ENCODE measurements at regions not wholly inside any gene's neighbourhood (a gene's known extent, or its start where the extent isn't known, plus 50 kb on each side); places are given as distances from the start of the nearest gene placed in this dataset.
"Not testable (repeated sequence)": the region's sequence is repeated elsewhere in the genome, so short reads cannot be mapped to it uniquely, and the experiment has no call there.

DNA sequence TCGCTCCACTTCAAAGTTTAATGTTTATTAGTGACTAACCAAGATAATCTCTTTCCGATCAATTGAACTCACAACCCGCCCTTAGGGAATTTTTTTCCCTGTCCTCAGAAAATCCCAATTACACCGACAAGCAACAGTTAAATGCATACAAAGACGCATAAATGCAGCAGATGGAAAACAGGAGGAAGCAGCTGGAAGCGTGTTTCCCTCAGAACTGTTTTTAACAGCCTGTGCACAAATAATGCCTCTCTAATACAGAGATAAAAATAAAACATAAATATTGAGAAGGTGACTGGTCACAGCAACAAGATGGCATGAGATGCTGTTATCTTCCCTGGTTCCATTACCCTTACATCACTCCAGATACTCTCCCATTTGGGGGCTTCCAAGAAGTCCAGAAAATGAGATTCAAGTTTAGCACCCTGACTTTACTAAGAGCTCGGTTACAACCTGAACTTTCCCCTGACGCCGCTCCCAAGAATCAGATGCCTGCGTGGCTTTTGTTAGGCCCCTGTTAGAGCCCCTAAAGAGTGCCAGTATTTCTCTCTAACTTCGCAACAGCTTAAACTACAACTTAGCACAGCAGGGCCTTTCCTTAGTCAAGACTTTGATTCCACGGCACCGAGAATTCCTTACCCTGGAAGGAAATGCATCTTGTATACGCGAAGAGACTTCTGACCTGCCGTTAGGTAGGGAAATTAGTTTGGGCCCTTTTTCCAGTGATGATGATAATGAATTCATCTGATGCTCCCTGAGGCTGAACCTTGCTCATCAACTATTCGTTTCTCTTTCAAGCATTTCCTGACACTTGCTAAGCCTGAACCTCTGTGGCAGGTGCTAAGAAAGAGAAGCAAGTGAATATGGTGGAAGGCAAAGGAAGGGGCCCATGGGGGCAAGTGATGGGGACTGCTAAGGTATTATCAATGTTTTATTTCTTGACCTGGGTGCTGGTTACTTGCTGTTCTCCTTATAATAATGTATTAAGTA is 137.7 kb upstream of the SMYD2 start:
- DNase-seq = no peak

DNA sequence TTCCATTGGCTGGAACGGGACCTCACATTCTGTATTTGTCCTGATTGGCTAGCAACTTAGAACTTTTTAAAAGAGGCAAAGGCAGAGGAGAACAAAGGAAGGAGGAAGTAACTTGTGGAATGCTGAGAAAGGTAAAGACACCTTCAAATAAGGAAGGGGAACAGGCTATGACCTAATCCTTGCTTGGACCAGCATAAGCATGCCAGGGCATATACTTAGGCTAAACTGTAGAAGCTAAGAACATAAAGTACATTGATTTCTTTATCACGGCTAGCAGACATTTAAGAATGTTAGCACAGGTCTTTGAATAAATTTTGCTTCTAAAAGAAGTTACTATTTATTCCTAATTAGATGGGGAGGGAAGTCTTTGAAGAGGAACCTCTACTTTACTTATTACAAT is 136.4 kb upstream of the SMYD2 start:
- DNase-seq = not testable (repeated sequence)

DNA sequence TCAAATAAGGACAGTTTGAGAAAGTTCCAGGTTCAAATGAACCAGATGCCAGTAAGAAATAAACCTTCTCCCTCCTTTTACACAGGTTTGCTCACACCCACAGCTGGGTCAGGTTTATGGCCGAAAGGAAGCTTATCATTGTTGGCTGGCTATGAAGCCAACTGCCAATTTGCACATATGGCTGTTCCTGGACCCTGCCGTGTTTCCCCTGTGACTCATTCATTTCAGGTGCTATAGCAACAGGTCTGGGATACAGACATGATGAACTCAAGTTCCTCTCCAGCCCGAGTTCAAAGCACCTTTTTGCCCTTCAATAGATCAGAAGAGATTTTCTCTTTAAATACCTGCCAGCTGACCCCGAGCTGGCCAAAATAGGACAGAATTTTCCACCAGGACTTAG is 134.4 kb upstream of the SMYD2 start:
- DNase-seq = peak; percentile 7

DNA sequence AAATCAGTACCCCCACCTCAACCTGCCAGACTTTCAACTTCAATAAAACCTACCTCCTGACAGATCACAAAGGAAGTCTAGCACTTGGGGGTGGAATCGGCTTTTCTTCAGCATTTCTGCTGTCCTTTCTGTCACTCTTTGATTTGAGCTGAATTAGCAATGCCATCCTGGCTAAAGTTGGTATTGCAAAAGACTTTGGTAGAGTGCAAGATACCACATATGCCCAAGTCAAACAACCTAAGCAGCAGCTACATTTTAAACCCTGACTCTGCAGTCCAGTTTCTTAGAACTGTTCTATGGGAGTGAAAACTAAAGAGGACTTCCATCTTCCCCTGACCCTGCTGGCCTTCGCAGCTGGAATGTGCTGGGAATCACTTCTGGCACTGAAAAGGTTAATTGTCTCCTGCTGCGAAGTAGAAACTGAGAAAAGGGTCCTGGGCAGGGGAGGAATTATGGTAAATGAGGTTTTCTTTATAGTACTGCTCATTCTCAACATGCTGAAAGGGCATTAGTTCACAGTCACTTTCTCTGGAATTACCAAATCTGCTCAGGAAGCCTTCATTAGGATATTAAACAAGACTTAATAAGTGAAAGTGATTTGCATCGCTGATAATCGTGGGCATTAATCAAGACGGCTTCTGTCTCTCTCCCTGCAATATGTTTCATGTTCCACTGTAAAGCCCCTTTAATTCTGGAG is 126.2 kb upstream of the SMYD2 start:
- no peak for DNase-seq

DNA sequence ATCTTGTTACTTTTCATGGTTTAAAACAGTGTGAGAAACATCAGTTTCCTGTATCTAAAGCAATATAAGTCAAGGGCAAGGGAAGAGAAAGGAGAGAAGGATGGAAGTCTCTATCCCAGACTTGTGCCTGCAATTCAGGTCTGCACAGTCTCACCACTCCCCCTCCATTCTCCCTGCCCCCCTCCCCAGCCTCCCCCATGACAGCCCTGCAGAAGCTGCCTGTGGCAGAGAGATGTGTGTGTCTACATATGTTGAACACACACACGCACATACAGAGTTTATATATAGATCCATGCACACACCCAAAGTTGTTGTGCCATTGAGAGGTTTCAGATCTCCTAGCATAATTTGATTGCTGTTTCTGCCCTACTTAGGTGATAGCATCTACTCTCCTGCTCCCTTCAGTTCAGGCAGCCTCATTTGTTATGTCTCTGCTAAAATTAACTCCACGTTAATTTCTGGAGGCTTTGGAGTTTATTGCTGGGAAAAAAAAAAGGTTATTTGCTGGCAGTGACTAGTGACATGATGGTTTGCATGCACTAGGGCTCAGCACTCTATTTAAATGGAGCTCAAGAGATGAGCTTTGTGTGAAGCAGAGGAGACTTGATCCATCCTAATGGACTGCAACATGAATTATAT is 124.9 kb upstream of the SMYD2 start:
- no peak for DNase-seq

DNA sequence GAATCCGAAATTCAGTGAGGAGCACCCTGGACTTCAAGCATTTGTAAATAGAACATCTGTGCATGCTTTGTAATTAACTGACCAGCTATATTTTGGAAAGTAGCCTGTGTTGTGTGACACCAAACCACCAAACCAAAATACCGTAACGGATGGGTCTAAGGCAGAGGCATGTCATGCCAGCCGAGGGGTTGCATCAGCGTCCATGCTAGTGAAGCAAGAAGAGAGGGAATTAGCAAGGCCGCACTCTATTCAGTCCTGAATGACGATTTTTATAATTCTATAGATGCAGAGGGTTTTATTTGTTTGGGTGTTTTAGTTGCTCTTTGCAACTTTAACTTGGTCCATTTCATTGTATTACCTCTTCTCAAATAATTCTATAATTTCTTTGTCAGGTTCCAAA is 116.8 kb upstream of the SMYD2 start:
- no peak for DNase-seq

DNA sequence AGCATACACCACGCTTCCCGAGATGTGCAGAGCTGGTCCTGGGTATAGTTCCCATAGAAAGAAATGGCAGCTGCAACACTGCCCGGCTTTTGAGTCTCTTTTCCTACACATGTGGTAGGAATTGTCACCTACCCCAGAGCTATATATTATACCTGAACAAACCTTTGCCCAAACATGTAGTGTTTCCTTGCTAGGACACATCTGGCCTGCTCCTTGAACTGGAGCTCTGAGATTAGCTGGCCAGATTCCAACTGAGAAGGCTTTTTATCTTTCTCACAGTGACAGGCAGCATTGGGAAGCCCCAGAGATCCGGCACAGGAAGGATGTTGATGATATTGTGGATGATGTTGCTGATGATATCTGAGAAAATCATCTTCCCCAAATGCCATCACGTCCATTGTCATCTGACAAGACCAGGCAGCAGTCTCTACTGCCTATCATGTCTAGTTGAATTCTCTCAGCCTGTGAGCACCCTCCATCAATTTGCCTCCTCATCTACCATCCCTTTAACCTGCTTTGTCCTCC is 115.0 kb upstream of the SMYD2 start:
- no peak for DNase-seq

DNA sequence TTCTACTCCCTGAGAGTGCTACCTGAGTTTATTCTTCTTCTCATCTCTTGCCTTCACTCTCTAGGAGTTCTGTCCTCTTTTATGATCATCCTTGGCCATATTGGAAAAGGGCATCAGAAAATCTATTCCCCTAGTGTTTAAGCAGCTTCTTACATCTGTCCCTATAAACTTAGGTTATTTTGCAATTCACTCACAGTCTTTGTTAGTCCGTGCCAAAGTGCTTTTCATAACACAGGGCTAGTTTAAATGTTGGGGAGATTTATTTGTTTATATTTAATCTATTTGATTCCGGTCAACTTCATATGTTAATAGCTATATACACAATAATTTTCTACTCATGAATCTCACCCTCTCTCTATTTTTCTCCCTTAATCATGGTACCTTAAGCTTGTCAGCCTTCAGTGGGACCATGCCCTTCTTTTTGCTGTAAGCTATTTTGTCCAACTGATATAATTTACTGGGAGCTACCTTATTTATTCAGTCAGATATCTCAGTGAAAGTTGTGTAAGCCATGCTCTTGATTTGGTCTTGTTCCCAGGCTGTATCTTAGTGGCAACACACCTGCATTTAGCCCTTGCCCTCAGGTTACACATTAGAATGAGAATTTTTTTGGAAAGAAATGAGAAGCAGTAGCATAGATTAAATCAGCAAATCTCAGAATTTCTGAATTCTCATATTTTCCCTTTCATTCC is 106.3 kb upstream of the SMYD2 start:
- no peak for DNase-seq

DNA sequence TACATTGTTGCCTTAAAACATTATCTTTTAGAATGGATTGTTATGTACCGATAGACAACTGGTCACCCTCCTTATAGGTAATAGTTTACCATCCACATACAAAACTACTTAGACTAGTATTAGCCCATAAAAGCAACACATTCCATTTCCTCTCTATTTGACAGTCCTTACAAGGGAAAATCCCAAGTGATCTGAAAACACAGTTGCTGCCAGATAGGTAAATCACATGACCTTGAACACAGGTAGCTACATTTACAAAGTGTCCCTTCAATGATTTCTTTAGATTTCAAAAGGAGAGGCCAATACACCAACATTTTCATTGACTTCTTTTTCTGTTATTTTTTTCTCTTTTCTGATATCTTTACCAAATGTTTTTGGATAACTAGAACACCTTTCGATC is 102.9 kb upstream of the SMYD2 start:
- no peak for DNase-seq

DNA sequence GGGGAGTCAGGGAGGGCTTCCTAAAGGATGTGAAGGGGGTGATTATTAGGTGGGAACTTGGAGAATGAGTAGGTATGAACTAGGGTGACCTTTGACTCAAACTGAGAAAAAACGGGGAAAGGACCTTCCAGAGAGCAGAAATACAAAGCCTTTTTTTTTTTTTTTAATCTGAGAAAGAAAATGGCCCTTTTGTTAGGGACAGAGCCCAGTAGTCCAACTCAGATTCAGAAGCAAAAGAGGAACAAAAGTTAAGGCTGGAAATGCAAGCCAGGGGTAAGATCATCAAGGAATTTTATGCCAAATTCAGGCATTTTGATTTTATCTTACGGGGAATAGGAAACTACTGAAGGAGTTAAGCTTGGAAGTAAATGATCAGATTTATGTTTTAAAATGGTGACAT is 96.0 kb upstream of the SMYD2 start:
- DNase-seq = no peak

DNA sequence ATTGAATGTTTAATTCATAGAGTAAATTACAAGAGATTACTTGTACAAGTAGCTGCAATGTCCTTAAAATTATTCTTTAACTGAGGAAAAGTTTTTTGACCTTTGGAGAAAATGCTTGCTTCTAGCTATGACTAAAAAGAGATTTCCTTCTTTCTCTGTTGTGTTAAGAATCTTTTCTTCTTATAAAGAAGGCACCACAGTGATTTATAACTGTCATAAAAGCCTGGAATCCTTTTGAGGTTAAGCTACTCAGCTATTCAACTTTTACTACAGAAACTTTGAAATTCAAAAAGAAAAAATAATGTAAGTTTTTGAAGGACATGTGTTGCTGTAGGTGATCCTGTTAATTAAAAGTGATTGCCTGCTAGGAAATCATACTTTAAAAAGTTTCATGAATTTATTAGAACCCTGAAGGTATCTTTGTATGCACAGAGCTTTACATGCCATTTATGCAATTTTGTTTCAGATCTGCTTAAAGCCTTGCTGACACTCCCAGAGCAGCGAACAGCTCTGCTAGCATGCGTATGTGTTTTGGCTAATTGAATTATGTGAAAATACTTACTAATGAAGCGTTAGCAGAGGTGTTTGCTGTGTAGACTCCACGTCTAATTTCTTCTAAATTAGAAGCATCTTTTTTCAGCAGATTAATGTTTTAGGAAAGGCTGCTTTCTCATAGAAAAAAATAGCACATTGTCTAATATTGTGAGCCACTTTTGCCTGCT is 94.7 kb upstream of the SMYD2 start:
- DNase-seq = no peak

DNA sequence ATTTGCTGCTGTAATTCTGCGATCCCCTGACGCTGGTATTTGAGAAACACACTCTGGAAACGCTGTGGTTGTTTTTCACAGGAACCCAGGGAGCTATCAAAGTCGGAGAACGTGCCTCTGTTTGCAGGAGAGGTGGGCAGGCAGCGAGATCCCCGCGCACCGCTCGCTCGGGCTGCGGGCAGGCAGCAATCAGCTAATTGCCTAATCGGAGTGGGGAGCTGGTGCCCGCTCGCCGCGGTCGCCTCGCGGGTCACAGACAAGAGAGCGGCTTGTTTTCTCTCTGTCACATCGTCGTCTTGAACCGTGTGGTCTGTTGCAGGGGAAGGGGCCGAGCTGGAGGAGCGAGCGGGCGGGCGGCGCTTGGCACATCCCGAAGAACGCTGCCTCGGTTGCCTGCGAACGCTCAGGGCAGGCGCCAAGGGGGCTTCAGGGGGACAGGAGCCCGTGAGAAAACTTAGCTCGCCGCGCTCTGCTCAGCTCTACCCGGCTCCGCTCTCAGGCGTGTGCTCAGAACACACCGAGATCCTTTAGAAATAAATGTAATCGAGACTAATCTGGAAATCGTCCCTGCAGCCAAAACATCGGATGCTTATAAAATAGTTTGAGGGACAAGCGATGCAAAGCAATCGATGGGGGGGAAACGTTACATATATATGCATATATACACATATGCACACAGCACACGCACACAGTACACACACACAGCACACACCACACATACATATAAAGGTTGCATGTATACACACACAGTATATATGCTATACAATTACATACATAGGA is 93.6 kb upstream of the SMYD2 start:
- DNase-seq = no peak

DNA sequence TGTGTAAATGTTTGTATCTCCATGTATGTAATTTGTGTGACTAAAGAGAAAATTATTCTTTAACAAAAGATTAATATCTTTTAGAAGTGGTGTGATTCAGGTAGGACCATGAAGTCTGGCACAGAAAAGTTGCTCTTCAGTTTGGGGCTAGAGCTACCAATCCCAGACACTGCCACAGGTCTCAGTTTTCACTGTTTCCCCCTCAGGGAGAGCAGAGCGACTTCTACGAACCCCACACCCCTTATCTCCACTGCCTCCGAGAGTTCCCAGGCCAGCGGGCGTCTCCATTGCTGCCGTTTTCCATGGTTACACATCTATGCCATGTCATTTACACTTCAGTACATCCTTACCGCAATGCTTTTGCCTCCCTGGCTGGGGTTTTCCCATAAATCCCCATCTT is 93.0 kb upstream of the SMYD2 start:
- no peak for DNase-seq

DNA sequence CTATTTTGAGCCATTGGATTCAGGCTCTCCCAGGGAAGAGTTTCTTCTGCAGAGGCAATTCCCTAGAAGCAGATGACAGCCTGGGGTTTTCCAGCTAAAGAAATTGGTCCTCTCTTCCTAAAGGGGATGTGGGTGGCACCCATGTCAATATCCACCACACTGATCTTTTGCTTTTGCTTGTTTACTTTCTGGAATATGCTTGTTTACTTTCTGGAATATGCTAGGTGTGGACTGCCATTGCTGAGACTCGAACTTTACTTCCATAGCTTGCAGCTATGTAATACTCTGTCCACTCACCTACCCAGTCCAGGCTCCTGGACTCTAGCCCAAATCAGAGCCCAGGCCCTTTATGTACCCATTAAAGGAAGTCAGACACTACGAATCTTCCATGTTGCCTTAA is 92.1 kb upstream of the SMYD2 start:
- no peak for DNase-seq

DNA sequence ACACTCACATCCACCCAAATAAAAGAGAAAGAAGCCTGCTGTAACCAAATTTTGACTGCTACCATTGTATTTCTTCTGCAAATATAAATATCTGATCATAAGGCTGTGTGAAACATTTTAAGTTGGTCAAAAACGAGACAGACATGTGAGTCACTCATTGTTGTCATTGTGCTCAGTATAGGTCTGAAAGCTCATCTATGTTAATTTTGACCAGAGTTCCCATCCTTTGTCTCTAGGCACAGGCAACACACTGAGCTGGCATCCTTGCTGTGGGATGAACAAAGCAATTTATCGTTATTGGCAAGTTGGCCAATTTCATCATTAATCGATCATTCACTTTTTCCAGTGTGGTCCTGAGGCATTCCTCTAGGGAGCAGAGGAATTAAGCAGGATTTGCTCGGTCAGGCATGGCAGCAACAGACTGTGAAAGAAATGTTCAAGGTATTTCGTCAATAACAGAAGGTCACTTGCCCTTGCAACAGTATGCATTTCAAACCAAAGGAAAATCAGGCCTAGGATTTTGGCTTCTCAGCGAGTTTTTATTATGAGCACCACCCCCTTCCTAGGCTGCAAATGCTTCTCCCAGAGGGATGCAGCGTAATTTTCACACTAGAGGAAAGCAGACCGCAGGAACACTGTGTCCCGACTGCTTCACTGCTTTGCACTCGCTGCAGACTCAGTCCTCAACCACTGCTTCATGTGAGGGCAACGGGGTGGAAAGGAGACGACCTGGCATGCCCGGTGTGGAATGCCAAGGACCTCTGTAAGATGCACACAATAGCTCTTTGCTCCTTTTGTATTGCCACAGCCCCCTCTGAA is 87.9 kb upstream of the SMYD2 start:
- DNase-seq = no peak

DNA sequence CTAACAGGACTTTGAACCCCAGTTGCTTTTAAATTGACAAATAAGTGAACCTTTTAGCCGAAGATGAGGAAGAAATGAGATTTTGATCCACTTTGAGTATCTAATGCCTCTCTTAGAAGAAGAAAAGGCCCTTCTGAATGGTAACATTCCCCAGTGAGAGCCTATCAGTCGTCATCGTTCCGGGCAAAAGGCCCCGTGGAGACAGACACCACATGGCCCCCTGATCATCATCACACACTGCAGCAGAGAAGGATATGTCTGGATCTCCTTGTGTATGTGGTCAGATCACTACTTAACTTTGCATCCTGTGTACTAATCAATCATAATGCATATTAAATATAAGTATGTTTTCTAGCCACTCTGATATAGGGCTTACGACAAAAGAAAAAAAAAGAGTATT is 87.3 kb upstream of the SMYD2 start:
- no peak for DNase-seq

DNA sequence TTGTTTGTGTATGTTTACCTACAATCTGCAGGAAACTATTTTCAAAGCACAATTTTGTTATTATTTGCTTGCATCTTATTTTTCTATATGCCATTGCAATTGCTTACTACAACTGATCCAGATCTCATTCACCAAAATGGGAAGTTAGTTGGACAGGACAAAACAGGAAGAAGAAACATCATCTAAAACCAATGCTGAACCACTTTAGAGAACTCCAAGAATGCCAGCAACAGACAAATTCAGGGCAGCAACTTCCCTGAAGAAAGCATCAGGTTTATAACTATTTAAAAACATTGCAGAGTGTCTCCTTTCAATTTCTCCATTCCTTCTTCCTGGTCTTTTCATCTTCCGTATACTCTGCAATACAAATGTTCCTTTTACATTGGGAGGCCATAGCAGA is 82.4 kb upstream of the SMYD2 start:
- DNase-seq = no peak

DNA sequence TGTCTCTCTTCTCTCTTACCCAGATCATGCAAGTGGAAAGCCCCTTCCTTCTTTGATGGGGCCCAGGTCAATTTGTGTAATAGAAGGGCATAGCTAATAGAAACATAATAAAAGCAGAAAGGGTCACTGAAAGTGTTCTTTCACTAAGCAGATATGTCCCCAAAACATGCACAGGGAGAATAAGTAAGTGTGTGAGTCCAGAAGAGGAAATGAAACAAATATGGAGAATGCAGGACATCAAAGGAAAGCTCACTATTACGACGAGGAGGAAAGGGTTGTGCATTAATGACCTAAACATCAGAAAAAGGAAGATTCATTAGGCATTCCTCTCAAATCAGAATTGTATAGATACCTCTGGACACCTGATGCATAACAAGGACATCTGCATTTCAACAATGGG is 81.4 kb upstream of the SMYD2 start:
- no peak for DNase-seq

DNA sequence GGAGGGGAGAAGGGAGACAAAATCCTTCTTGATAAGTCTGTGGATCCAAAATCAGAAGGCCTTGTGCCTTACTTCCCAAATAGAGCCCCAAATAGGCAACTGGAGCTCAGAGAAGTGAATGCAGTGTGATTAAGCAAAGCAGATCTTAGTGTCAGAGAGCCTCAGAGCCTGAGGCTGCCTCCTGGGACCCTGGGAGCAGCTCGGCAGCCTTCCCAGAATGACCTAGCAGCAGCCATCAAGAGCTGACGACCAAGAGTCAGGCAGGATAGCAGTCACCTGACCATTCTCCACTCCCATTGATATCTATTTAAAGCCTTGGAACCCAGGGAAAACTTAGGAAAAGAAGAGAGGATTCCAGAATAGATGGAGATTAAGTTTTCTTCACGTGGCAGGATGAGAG is 78.0 kb upstream of the SMYD2 start:
- DNase-seq = no peak

DNA sequence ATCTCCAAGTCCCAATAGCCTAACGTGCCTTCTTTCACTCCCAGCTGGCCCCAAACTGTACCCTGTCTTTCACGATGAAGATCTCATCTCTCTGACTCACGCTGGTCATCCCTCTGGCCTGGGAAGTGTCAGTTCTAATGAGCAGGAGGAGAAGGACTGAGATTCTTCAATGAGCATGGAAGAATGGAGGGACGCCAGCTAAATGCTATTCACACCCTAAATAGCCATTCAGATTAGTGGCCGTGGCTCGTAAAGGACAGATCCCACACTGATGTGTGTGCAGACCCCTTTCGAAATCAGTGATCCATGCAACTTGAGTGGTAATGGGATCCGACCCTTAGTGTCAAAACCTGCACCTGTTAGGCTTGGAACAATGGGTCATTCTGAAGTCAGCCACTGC is 75.9 kb upstream of the SMYD2 start:
- DNase-seq = peak; percentile 69

DNA sequence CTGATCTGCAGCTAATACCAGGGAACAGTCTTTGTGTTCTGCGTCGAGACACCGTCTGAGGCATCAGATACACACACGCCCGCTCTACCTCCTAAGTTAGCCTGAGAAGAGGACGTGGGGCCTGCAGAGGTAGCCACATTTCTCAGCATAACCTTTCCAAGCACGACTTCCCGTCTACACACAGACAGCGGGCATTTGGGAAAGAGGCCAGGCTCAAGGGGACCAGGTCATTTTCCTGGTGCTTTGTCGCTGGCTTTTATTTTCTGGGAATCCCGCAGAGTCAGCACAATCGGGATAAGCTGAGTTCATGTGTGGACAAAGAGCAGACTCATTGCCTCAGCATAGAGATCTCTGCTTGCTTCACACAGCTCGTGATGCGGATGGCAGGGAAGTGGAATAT is 72.5 kb upstream of the SMYD2 start:
- DNase-seq = no peak
